Eye (tissue), 1 donor: ENCODE measurements at regions not wholly inside any gene's neighbourhood (a gene's known extent, or its start where the extent isn't known, plus 50 kb on each side); places are given as distances from the start of the nearest gene placed in this dataset.
"Not testable (repeated sequence)": the region's sequence is repeated elsewhere in the genome, so short reads cannot be mapped to it uniquely, and the experiment has no call there.

Experiments used
- DNase-seq: peaks from one replicate; pipeline ENCODE4 v3.0.0-alpha.2; 2015

DNA sequence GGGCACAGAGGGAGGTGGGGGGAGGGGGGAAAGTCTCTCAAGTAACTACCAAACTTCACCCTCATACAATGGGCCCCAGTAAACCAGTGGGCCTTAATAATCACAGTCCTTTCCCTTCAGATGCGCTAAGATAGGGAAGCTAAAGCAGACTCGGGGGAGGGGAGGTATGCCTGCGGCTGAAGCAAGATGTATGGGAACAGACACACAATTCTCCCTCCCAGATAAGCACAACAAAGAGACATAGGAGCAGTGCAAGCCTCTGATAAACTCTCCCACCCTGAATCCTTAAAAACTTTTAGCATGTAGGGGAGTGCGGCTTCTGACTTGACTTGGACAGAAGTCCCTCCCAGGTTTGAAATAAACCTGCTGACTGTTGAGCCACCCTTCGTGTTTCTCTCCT, 54.7 kb downstream of the PROP1 start:
- DNase-seq, result not testable (repeated sequence)

DNA sequence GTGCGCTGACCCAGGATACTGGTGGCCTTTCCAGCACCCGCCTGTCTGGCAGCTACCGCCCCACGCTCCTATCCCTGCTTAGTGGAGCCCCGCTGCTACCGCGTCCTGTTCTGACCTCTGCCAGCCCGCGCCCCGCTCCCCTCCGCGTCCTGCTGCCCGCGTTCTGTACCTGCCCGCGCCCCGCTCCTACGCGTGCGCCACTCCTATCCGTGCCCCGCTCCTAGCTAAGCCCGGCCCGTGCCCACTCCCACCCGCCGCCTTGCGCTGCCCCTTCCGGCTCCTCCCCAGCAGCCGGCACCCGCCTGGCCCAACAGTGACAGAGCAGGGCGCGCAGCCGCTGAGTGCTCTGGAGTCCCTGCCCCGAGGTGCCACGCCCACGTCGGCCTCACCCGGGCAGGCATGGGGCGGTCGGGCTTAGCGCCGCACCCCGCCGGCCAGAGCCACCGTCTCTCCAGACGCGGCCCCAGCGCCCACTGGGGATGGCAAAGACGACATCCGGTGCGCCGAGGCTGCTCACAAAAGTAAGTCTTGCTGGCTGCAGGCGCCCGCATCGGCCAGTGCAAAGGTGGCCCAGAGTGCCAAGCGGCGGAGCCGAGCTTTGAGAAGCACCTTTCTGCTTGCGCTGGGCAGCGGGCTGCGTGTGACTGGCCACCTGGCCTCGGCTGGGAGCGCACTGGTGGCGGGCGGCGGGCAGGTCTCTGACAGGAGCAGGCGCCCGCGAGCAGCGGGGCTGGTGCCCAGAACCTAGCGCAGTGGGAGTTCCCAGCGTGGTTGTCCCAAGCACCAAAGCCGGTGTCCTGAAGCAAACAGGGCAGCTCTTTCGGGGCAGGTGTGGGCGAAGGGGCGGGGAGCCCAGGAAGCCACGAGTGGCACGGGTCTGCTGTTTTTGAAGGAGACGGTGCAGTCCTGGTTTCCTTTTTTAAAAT, 56.5 kb downstream of the PROP1 start:
- peak; percentile 28 for DNase-seq

DNA sequence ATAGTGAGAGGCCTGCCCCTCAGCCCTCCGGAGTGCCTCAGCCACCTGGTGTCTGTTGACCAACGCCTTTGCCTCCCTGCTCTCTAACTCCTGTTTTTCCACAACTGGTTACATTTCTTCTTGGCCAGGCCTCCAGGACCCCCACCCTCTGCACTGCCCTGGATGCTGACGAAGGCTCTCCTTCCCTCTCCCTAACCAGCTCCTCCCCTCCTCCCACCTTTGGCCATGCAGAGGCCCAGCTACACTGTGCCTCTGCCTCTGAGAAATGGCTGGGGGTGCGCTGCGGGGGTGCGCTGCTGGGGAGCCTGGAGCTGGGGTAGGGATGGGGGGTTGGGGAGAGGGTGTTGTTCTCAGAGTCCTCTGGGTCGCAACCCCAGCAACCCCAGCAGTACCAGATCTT, 57.3 kb downstream of the PROP1 start:
- DNase-seq, result not testable (repeated sequence)

DNA sequence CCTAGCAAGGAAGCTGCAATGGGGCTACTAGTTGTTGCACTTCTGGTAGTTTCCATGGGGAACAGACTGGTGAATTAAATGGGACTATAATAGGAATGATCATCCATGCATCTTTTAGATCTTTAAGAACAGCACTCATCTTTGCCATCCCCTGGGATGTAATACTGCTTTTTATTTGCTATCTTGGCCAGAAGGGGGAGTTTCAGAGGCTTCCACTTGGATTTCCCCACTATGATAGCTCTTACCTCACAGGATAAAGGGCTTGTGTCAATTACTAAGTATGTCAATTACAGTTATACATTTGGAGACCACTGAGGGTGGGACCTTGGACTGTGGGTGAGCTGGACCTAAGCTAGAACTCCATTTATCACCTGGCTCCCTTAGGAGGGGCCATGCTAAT, 61.8 kb downstream of the PROP1 start:
- DNase-seq, result not testable (repeated sequence)

DNA sequence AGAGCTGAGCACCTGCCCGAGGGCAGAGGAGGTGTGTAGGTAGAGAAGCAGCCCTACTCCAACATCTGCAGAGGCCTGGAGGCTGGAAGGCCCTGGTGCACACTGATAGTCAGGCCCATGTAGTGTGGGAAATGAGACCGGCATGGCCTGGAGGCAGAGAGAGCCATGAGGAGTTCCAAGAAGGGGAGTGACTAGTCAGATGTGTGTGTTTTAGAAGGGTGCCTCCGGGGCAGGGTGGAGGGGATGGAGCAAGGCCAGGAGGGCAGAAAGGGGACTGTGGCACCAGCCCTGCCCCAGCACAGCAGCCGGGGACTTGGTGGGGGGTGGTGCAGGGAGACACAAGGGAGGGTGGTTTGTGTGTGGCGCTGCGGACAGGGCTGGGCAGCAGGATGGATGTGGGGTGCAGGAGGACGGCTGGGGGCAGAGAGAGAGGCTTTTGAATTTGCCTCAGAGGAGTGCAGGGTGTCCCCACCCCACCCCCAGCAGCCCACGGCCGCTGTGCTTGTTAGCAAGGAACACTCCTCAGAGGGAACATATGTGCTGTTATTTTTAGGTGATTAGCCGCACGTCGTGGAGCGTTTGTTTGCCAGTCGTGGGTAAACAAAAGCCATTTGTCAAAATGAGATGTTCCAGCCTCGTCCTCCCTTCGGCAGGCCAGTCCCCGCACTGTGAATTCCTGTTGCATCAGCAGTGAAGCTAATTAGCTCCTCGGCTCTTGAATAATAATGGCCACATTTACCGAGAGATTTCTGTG, 65.6 kb downstream of the PROP1 start:
- DNase-seq, result not testable (repeated sequence)

DNA sequence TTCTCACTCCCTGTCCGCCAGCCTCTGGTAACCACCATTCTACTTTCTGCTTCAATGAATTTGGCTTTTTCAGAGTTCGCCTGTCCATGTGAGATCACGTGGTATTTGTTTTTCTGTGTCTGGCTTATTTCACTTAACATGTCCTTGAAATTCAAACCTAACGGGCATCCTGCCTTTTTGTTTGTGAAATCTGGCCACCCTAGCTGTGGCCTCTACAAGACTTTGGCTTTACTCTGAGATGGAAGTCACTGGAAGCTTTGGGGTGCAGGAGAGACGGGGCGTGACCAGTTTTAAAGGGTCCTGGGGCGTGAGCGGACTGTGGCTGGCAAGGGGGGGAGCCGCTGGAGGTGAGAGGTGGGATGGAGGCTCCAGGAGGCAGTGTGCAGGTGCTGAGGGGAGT, 66.4 kb downstream of the PROP1 start:
- DNase-seq, result not testable (repeated sequence)

DNA sequence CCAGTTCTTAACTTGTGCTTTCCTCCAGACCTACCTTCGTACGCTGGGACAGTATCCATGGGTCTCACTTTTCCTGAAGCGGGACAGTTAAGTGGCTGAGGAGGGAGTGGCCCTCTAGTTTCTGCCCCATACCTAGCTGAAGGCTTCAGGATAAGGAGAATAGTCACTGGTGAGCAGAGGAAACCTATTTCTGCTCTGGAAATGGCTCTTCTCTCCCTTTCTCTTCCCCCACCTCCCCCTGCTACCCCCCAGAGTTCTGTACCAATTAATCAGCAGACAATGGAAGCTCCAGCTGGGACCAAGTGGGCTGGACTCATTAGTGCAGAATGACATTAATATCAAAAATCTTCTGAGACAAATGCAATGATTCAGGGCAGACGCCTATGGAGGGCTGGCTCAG, 68.5 kb downstream of the PROP1 start:
- DNase-seq, result peak; percentile 60

DNA sequence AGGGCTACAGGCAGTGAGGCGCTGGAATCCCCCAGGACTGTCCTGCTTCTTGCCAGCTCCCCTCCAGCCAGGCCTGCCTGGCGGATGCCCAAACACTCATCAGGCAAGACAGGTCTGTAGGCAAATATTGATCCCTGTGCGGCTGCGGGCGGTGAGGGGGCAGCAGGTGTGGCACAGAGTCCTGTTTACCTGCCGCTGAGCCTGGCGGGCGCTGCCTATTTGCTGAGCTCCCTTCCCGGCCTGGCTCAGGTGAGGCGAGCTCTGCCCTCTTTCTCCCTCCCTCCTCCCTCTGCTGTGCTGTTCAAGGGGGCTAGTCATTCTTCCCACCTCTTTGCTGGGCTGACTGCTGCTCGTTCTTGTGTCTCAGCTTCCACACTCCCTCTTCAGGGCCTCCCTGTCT, 71.5 kb downstream of the PROP1 start:
- not testable (repeated sequence) for DNase-seq

DNA sequence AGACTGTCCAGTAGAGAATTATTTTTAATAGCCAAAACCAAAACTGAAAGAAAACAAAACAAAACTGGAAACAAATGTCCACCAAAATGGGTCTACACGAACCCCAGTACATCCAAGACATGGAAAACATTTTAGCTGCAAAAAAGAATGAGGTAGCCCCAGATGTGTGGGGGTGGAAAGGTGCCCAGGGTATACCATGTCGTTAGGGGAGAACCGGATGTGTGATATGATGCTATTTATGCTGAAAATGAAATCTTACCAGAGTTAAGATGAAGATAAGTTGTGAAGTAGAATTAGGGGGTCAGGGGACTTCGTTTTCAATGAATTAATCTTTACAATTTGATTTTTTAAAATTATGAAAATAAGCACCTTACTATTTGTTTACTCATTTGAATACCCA, 72.2 kb downstream of the PROP1 start:
- DNase-seq, result not testable (repeated sequence)

DNA sequence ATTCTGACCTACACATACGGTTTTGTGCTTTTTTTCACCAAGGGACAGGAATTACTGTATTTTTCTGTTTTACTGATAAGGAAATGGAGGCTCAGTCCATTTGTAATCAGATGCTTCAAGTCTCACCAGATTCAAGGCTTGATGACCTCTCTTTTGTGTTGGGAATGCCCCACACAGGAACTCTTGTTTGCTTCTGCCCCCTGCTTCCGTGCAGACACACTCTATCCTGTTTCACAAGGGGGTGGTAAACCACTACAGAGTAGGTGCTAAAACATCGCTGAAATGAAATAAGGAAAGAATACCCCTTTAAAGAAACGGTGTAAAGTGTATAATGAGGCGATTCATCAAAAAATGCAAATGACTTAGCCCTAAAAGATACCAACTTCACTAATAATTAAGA, 72.9 kb downstream of the PROP1 start:
- DNase-seq, result not testable (repeated sequence)

DNA sequence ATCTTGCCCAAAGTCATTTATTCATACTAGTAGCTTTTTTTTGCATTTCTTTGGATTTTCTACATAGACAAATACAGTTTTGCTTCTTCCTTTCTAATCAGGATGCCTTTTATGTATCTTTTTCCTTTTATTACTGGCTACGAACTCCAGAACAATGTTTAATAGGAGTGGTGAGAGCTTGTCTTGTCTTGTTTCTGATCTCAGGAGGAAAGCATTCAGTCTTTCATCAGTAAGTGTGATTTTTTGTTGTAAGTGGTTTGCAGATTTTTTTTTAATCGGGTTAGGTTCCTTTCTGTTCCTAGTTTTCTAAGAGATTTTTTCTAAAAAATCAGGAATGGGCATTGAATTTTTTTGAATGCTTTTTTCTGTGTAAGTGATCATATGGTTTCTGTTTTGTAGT, 86.8 kb downstream of the PROP1 start:
- not testable (repeated sequence) for DNase-seq

DNA sequence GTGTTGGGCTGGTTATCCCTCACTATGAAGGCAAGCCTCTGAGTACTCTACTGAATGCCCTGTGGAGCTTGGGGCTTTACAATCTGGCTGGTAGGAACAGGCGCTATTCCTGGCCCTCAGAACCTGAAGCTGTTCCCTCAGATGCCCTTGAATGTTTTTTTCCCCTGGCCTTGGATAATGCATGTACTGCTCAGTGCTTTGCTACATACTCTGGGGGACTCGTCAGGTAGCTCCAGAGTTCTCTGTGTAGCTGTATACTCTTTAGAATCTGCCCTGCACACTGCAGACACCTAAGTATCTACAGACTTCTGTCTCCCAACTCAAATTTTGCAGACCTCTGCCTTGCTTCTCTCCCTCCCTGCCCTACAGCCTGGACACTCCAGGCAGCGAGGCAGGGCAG, 93.2 kb downstream of the PROP1 start:
- DNase-seq, result not testable (repeated sequence)

DNA sequence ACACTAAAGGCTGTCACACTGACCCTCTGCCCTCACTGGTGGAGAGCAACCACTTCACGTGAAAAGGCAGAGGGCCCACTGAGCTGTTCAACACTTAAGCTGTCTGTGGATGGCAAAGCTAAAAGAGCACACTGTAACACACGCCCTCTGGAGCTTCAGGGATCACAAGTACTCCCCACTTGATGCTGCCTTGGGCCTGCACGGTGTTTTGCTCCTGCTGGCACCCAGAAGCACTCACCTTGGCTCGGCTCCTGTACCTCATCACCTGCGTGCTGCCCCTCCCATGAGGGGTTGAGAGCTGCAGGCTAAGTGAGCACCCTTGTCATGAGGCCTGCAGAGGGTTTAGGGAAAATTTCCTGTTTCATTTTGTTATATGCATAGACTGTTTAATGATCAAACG, 96.0 kb downstream of the PROP1 start:
- DNase-seq, result not testable (repeated sequence)

DNA sequence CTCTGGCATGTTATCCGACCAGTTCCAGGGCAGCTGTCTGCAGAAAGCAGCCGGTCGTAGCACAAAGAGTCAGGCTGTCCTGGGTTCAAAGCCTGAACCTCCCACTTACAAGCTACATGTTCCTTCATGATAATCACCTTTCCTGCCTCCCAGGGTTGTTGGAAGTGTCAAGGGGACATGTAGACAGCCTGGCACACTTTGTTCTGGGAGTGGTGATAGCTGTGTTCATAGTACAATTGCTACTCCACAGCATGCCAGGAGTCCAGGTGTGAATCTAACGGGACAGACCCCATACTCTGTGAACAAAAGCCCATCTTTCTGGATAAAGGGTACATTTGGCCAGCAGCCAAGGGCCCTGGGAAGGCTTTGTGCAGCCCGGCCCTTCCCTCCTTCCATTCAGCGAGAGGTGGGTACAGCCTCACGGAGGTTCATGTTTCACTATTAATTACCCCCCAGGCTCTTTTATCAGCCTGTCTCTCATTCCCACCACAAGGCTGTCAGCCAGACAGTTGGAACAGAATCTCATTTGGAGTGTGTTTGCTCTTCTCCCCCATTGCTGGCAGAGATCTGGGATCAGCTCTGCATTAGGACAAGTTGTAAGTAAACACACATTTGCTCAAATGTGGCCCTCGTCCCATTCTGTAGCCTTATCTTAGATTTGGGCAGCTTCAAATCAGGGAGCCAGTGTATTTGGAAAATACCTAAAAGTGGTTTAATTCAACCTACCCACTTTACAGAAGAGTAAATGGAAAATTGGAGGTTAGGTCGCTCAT, 101.2 kb downstream of the PROP1 start:
- not testable (repeated sequence) for DNase-seq

DNA sequence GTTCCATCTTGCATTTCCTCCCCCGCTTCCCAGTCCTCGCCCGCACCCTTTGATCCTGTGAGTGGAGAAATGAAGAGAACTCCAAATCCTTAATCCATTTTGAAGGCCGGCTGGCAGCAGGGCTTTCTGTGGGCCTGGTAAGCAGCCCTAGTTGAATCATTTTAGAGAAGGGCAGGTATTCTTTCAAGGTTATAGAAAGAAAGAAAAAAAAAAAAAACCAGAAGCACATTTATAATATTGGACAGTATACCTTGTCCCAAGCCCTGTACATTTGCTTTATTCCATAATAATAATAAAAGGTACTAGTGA, 103.7 kb downstream of the PROP1 start:
- DNase-seq, result not testable (repeated sequence)

DNA sequence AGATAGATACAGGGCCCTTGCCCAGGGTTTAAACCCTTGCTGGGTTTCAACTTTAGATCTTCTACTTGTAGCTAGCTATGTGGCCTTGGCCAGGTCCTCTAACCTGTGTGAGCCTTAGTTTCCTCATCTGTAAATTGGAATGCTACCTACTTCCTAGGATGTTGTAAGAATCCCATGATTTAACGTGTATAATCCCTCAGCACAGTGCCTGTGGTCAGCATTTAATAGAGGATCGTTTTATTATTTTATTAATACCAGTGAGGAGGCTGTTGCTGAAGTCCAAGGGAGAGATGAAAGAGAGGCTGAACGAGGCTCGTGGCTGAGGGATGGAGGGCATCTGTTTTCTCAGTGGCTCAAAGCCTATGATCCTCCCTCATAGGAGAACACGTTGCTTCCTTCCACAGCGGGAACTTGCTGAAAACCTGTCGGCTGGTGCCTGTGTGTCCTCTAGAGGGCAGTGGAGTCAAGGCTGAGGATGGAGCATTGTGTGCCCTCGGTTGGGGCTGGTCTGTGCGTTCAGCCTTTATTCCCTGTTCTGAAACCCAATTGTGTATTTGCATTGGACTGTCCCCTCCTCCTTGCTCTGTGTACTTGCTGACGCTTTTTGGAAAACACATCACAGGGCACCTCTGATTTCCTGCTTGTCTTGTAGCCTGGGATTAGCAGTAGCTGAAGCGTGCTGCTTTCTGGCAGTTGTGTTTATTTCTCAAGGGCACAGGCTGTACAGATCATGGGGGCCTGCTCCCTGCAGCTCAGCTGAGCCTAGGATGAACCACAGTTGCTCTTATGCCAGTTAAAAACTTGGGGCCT, 104.3 kb downstream of the PROP1 start:
- not testable (repeated sequence) for DNase-seq

DNA sequence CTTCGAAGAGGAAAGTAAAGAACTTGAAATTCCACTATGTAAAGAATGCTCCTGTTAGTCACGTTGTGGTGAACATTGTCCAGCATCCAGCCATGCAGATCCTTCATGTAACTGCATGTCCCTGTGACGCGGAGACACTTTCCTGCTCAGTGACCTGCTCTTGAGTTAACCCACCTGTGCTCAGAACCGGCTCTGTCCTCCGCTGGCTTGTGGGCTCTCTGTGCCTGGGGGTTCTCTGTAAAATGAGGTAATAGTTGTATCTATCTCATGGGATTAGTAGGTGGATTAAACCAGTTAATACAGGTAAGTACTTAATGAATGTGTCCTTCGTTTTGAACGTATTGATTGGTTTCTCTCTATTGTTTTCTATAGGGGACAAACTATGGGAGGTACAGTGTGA, 100.6 kb upstream of the FAM153A start:
- DNase-seq, result not testable (repeated sequence)

DNA sequence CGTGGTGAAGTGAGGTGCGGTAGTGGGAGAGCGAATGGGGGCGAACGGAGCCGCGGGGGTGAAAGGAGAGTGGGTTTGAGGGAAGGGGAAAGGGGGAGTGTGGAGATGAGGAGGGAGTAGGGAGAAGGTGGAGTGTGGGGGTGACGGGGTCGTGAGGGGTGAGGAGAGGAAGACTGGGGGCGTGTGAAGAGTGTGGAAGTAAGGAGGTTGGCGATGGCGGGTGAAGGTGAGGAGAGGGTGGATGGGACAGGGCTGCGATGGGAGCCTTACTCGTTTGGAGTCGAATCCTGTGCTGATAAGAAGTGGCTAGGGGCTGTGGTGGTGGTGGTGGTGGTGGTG, 93.2 kb upstream of the FAM153A start:
- not testable (repeated sequence) for DNase-seq

DNA sequence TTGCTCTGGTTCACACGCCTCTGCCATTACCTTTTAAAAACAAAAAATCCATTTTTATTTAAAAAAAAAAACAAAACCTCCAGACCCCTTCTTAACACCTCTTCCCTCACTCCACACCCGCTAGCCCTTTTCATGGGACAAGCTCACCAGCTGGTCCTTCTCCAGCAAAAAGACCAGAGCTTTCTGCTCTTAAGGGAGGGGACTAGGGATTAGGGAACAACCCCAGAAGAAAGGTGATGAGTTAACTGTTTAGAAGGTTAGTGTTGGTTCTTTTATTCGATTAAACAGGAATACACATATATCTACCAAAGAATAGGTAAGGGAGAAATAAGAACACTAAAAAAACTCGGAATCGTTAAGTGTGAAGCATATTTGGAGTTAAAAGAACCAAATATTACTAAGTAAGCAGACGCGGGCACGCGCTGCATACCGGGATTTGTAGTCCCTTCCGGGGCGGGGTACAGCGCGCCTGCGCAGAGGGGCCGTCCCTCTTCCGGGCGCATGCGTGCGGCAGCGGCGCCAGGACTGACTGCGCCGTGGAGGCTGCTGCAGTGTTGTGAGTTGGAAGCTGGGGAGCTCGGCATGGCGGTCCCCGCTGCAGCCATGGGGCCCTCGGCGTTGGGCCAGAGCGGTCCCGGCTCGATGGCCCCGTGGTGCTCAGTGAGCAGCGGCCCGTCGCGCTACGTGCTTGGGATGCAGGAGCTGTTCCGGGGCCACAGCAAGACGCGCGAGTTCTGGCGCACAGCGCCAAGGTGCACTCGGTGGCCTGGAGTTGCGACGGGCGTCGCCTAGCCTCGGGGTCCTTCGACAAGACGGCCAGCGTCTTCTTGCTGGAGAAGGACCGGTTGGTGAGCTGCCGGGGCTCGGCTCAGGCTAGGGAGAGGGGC, 92.6 kb upstream of the FAM153A start:
- not testable (repeated sequence) for DNase-seq

DNA sequence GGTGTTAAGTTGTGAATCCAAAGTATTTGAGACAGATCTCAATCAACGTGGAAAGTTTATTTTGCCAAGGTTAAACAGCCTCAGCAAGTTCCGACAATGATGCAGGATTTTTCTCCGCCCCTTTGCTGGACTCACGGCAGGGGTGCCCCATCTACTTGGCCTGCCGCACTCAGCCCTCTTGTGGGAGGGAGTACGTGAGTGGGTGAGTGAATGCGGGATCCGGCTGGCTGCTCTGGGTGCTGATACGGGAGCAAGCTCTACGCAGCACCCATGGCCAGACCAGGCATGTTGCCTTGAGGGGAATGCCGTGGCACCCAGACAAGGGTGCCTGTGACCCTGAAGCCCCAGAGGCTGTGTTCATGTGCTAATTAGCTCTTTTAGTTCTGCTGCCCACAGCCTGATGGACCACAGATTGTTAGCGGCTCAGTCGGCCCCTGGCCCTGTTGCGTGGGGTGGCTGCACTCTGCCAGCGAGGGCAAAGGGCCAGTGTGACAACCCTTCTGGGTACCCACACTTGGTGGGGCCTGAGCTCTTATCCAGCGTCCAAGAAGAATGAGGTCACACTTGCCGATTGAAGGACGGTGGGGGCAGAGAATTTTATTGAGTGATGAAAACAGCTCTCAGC, 81.2 kb upstream of the FAM153A start:
- DNase-seq, result not testable (repeated sequence)

DNA sequence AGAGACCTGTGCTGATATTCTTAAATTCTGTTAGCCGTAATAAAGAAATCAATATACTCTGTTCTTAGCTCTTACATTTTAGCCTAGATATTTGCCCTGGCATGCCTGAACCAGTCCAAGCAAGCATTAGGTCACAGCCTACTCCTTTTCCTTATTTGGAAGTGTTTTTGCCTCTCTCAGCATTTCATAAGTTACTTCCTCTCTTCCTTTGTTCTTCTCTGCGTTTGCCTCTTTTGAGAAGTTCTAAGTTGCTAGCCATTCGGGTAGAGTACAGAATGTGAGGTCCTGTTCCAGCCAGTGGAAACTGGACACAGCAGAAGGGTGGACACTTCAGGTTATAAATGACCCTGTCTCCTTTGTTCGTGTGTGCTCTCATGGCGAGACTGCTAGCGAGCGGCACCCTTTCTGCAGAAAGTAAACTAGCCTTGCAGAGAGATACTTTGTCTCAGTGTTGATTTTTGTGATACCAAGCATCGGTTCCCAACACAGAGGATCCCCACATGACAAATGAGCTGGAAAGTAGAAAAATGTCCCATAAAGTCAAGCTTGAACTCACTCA, 75.0 kb upstream of the FAM153A start:
- DNase-seq, result not testable (repeated sequence)
